SK-N-SH (cell line): ENCODE measurements at regions not wholly inside any gene's neighbourhood (a gene's known extent, or its start where the extent isn't known, plus 50 kb on each side); places are given as distances from the start of the nearest gene placed in this dataset.

Experiments
- CTCF ChIA-PET: fragments of 300-600, 350-600 bp; formaldehyde crosslinking; extraction: SDS; loops from one replicate; lab custom pipeline; 2021; lab: Yijun Ruan, JAX
- POLR2A ChIA-PET: fragments of 350-600 bp; sonication (Branson Sonifier 250); formaldehyde crosslinking; extraction: SDS; loops from one replicate; lab custom pipeline; 2020; ENCODE audit warnings: antibody characterized with exemption, inconsistent platforms; lab: Yijun Ruan, JAX
- DNase-seq: peaks from one replicate; pipeline ENCODE4 v3.0.0; 2012
- H2AFZ ChIP-seq: fragments of 200-600 bp; sonication (generic); 2 replicates; pipeline ENCODE4 v1.8.1; 2016; ENCODE audit warnings: antibody characterized with exemption, mild to moderate bottlenecking, low read depth
- H3F3A ChIP-seq: fragments of 200-600 bp; sonication (generic); replicated peaks from 2 replicates; pipeline ENCODE3; 2016; ENCODE audit warnings: antibody characterized with exemption, mild to moderate bottlenecking; ENCODE audit not compliant: insufficient read depth
- H3K27ac ChIP-seq, 2 experiments: fragments of 200-500 bp in 1 of 2; fragments of 200-600 bp in 1 of 2; sonication (Bioruptor generic) in 1 of 2; sonication (generic), shearing (Covaris generic) in 1 of 2; 2 replicates each; pipeline versions ENCODE4 v1.5.1 to v1.6.1; 2014 to 2016; ENCODE audit warnings: low read depth in 2 of 2, inconsistent platforms in 1 of 2, low read length in 1 of 2, mild to moderate bottlenecking in 1 of 2, mixed read lengths in 1 of 2
- H3K27me3 ChIP-seq: fragments of 200-600 bp; sonication (generic), shearing (Covaris generic); 2 replicates; pipeline ENCODE4 v1.6.1; 2016; ENCODE audit warnings: mixed run types; ENCODE audit not compliant: insufficient read depth
- H3K36me3 ChIP-seq, 2 experiments: fragments of 200-500 bp in 1 of 2; fragments of 200-600 bp in 1 of 2; sonication (Bioruptor generic) in 1 of 2; sonication (generic) in 1 of 2; replicated peaks in 1 of 2; 2 replicates each; pipeline versions ENCODE3 to v1.5.1; 2014 to 2016; ENCODE audit warnings: low read length in 1 of 2, mild to moderate bottlenecking in 1 of 2; ENCODE audit not compliant: insufficient read depth in 2 of 2, control insufficient read depth in 1 of 2
- H3K4me1 ChIP-seq, 2 experiments: fragments of 200-500 bp in 1 of 2; fragments of 200-600 bp in 1 of 2; sonication (Bioruptor generic) in 1 of 2; sonication (generic), shearing (Covaris generic) in 1 of 2; 2 replicates each; pipeline versions ENCODE4 v1.5.1 to v1.6.1; 2014 to 2016; ENCODE audit warnings: low read depth in 1 of 2, low read length in 1 of 2, mixed run types in 1 of 2; ENCODE audit not compliant: insufficient read depth in 2 of 2, control insufficient read depth in 1 of 2
- H3K4me2 ChIP-seq: fragments of 200-600 bp; sonication (generic), shearing (Covaris generic); 2 replicates; pipeline ENCODE4 v1.6.1; 2017; ENCODE audit warnings: mixed run types
- H3K4me3 ChIP-seq, 2 experiments: fragments of 200-500 bp in 1 of 2; fragments of 200-600 bp in 1 of 2; sonication (Bioruptor generic) in 1 of 2; sonication (generic), shearing (Covaris generic) in 1 of 2; 2 replicates each; pipeline versions ENCODE4 v1.5.1 to v1.8.1; 2014 to 2016; ENCODE audit warnings: low read depth in 2 of 2, inconsistent platforms in 1 of 2, low read length in 1 of 2, mild to moderate bottlenecking in 1 of 2, mixed read lengths in 1 of 2, moderate library complexity in 1 of 2
- H3K79me2 ChIP-seq: fragments of 200-600 bp; sonication (generic); 2 replicates; pipeline ENCODE4 v1.8.1; 2017; ENCODE audit warnings: mild to moderate bottlenecking; ENCODE audit not compliant: insufficient read depth
- H3K9ac ChIP-seq: fragments of 200-600 bp; sonication (generic); 2 replicates; pipeline ENCODE4 v1.6.1; 2017; ENCODE audit warnings: mixed run types
- H3K9me2 ChIP-seq: fragments of 200-600 bp; sonication (generic); 2 replicates; pipeline ENCODE4 v1.6.1; 2017; ENCODE audit warnings: mixed run types
- H3K9me3 ChIP-seq: fragments of 200-600 bp; sonication (generic); 2 replicates; pipeline ENCODE4 v1.6.1; 2017; ENCODE audit warnings: mixed run types, mild to moderate bottlenecking, moderate library complexity
- H4K20me1 ChIP-seq: fragments of 200-600 bp; sonication (generic); 2 replicates; pipeline ENCODE4 v1.6.1; 2017; ENCODE audit warnings: mild to moderate bottlenecking, mixed run types; ENCODE audit not compliant: insufficient read depth
- EP300 ChIP-seq, 2 experiments: IDR thresholded peaks; 2 replicates each; pipeline versions ENCODE4 v1.4.0 to v1.6.1; 2012; ENCODE audit warnings: borderline replicate concordance in 1 of 2, low read depth in 1 of 2, low read length in 1 of 2
- EZH2phosphoT487 ChIP-seq: fragments of 200-600 bp; sonication (generic); IDR thresholded peaks from 2 replicates; pipeline ENCODE4 v1.6.1; 2017; ENCODE audit warnings: low read depth, mixed run types, mild to moderate bottlenecking, antibody characterized with exemption, moderate library complexity, borderline replicate concordance
- GATA2 ChIP-seq: sonication (generic); formaldehyde crosslinking; IDR thresholded peaks from 2 replicates; pipeline ENCODE4 v1.5.0; 2020; ENCODE audit warnings: mild to moderate bottlenecking, missing genetic modification reagents
- NRF1 ChIP-seq: IDR thresholded peaks from 2 replicates; pipeline ENCODE4 v1.6.1; 2012; ENCODE audit warnings: low read depth, mild to moderate bottlenecking, low read length
- RAD21 ChIP-seq: IDR thresholded peaks from 2 replicates; pipeline ENCODE4 v1.6.1; 2012; ENCODE audit warnings: mild to moderate bottlenecking, low read length
- RFX5 ChIP-seq: IDR thresholded peaks from 2 replicates; pipeline ENCODE4 v1.6.1; 2012; ENCODE audit warnings: mild to moderate bottlenecking, improper control_type of control experiment, low read length
- SMC3 ChIP-seq: IDR thresholded peaks from 2 replicates; pipeline ENCODE4 v1.6.1; 2012; ENCODE audit warnings: low read depth, low read length, improper control_type of control experiment
- TEAD4 ChIP-seq: IDR thresholded peaks from 2 replicates; pipeline ENCODE4 v1.4.0; 2012; ENCODE audit warnings: mild to moderate bottlenecking, borderline replicate concordance; ENCODE audit not compliant: insufficient read depth
- WGBS: methylation state at CpG from one replicate; pipeline ENCODE4 v1.1.6; 2017; ENCODE audit warnings: low lambda C conversion rate; 5-methylcytosine and 5-hydroxymethylcytosine counted together
- TF ChIP-seq, protein P1 (sequence below): fragments of 200-600 bp; sonication (generic); IDR thresholded peaks from 2 replicates; pipeline ENCODE4 v1.6.1; 2017; ENCODE audit warnings: antibody characterized with exemption, mild to moderate bottlenecking, moderate library complexity

- Histone ChIP-seq H3K4me3 (no peak overlapping the region), H3K4me2 (no peak overlapping the region), H3K9me3 (no peaks in the 10 kb centered on the region), H2AFZ (no peak overlapping the region), H3K4me1 (peaks cover 0 to 4% of the 10 kb centered on the region in 2 experiments; a peak in 1 of 4 replicates), H3K27ac (no peak overlapping the region), H4K20me1 (no peaks in the 10 kb centered on the region), H3K79me2 (no peaks in the 10 kb centered on the region), H3K9me2 (no peaks in the 10 kb centered on the region), H3K27me3 (no peaks in the 10 kb centered on the region), H3K36me3 (no peaks in the 10 kb centered on the region), H3K9ac (no peak overlapping the region), H3F3A (no peaks in the 10 kb centered on the region)
- TF ChIP-seq, protein P1, sequence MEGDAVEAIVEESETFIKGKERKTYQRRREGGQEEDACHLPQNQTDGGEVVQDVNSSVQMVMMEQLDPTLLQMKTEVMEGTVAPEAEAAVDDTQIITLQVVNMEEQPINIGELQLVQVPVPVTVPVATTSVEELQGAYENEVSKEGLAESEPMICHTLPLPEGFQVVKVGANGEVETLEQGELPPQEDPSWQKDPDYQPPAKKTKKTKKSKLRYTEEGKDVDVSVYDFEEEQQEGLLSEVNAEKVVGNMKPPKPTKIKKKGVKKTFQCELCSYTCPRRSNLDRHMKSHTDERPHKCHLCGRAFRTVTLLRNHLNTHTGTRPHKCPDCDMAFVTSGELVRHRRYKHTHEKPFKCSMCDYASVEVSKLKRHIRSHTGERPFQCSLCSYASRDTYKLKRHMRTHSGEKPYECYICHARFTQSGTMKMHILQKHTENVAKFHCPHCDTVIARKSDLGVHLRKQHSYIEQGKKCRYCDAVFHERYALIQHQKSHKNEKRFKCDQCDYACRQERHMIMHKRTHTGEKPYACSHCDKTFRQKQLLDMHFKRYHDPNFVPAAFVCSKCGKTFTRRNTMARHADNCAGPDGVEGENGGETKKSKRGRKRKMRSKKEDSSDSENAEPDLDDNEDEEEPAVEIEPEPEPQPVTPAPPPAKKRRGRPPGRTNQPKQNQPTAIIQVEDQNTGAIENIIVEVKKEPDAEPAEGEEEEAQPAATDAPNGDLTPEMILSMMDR = peak; percentile 33
- peak; percentile 59; the same call in 1 of the 2 replicates for TF ChIP-seq SMC3
- peak; percentile 84 for TF ChIP-seq RAD21
- TF ChIP-seq TEAD4 = no peak
- 66% methylated on average over 16 of the region's 16 CpGs for WGBS
- peak; percentile 56 for DNase-seq
- CTCF ChIA-PET = interaction anchor here (1.0 to 2.4 kb wide), 3 partner anchors 260 to 330 kb away, joined by 5 to 8 read pairs (median 6); no protein-coding TSS in a partner anchor
- POLR2A ChIA-PET = no interaction called here
These were observed 66.0 kb upstream of the STOX2 start for GRCh38 chr4:183838987-183839712.

- H3K27me3 ChIP-seq = no peaks in the 10 kb centered on the region
- no peak overlapping the region for H3K4me2 ChIP-seq
- H2AFZ ChIP-seq = peak overlapping the region; percentile 55; the same call in 1 of the 2 replicates
- no peaks in the 10 kb centered on the region for H3K36me3 ChIP-seq
- TF ChIP-seq RFX5 = peak; percentile 51; the same call in 1 of the 2 replicates
- no peak for TF ChIP-seq EZH2phosphoT487
- TF ChIP-seq, protein P1 = peak; percentile 90
- TF ChIP-seq GATA2 (CRISPR knock-in tag) = peak; percentile 52
- peak in 1 of 2 experiments; percentile 29; a peak in 1 of 4 replicates for TF ChIP-seq EP300 (IDR thresholded peaks at IDR 0.05; ENCODE audit: borderline replicate concordance in 1 of 2, low read depth in 1 of 2, low read length in 1 of 2)
- peak; percentile 99 for TF ChIP-seq SMC3
- 0 out of 2 replicates have a peak, but pooled peaks have one; percentile 26 for TF ChIP-seq NRF1
- TF ChIP-seq RAD21 = peak; percentile 100
- no peak for TF ChIP-seq TEAD4
- H3K9me2 ChIP-seq = no peaks in the 10 kb centered on the region
- H3K27ac ChIP-seq = no peak overlapping the region; a peak in 1 of 4 replicates
- H3K4me1 ChIP-seq = peaks cover 0 to 4% of the 10 kb centered on the region in 2 experiments; a peak in 1 of 4 replicates
- 8% methylated on average over 5 of the region's 5 CpGs for WGBS
- no peaks in the 10 kb centered on the region for H3K9me3 ChIP-seq
- CTCF ChIA-PET = interaction anchor here (0.6 to 6.2 kb wide), 32 partner anchors 8 to 424 kb away, joined by 3 to 128 read pairs (median 4); partner anchors contain the start of gene STOX2
- no peaks in the 10 kb centered on the region for H3F3A ChIP-seq
- H3K9ac ChIP-seq = no peak overlapping the region
- no peaks in the 10 kb centered on the region for H3K79me2 ChIP-seq
- peak overlapping the region in 1 of 2 experiments; percentile 42; a peak in 1 of 4 replicates for H3K4me3 ChIP-seq
- peak; percentile 77 for DNase-seq
- no peaks in the 10 kb centered on the region for H4K20me1 ChIP-seq
- POLR2A ChIA-PET = interaction anchor here (1.2 to 1.5 kb wide), 2 partner anchors 65 to 259 kb away, joined by 3 to 7 read pairs; partner anchors contain the start of gene STOX2
These were observed 64.8 kb upstream of the STOX2 start for GRCh38 chr4:183840311-183840710.
